HEK293 (cell line): ENCODE measurements at regions not wholly inside any gene's neighbourhood (a gene's known extent, or its start where the extent isn't known, plus 50 kb on each side); places are given as distances from the start of the nearest gene placed in this dataset.

Experiments
- CTCF ChIP-seq: fragments of 450-650 bp; formaldehyde crosslinking; IDR thresholded peaks from 2 replicates; pipeline ENCODE4 v1.5.1; 2016; ENCODE audit warnings: missing biosample characterization, missing genetic modification characterization
- HOXA7 ChIP-seq: sonication (generic); formaldehyde crosslinking; IDR thresholded peaks from 2 replicates; pipeline ENCODE4 v1.8.1; 2022; ENCODE audit warnings: missing genetic modification reagents, borderline replicate concordance
- REST ChIP-seq: fragments of 450-650 bp; formaldehyde crosslinking; IDR thresholded peaks from 2 replicates; pipeline ENCODE4 v1.5.1; 2016; ENCODE audit warnings: missing biosample characterization, missing genetic modification characterization
- TRIM28 ChIP-seq: IDR thresholded peaks from 2 replicates; pipeline ENCODE4 v1.6.1; 2011; ENCODE audit warnings: low read length, control low read depth, borderline replicate concordance
- YY2 ChIP-seq: fragments of 450-650 bp; formaldehyde crosslinking; IDR thresholded peaks from 2 replicates; pipeline ENCODE4 v1.5.1; 2016; ENCODE audit warnings: missing biosample characterization, missing genetic modification characterization
- ZBTB21 ChIP-seq: fragments of 450-650 bp; formaldehyde crosslinking; IDR thresholded peaks from 2 replicates; pipeline ENCODE4 v1.5.1; 2017; ENCODE audit warnings: missing biosample characterization, missing genetic modification characterization
- ZNF175 ChIP-seq: fragments of 450-650 bp; formaldehyde crosslinking; IDR thresholded peaks from 2 replicates; pipeline ENCODE4 v1.5.1; 2016; ENCODE audit warnings: missing biosample characterization, missing genetic modification characterization
- ZNF324 ChIP-seq: fragments of 450-650 bp; formaldehyde crosslinking; IDR thresholded peaks from 2 replicates; pipeline ENCODE4 v1.5.1; 2016; ENCODE audit warnings: missing biosample characterization, missing genetic modification characterization
- ZNF544 ChIP-seq: fragments of 450-650 bp; formaldehyde crosslinking; IDR thresholded peaks from 2 replicates; pipeline ENCODE4 v1.5.0; 2017; ENCODE audit warnings: missing biosample characterization, missing genetic modification characterization
- TF ChIP-seq, protein P1 (sequence below): fragments of 450-650 bp; formaldehyde crosslinking; conservative IDR thresholded peaks from 2 replicates; pipeline ENCODE4 v1.5.1; 2016; ENCODE audit warnings: low read depth, missing biosample characterization, missing genetic modification characterization
- TF ChIP-seq, protein P2 (sequence below): fragments of 450-650 bp; IDR thresholded peaks from 2 replicates; pipeline ENCODE4 v1.5.1; 2018; ENCODE audit warnings: missing biosample characterization, mild to moderate bottlenecking, missing genetic modification characterization

DNA sequence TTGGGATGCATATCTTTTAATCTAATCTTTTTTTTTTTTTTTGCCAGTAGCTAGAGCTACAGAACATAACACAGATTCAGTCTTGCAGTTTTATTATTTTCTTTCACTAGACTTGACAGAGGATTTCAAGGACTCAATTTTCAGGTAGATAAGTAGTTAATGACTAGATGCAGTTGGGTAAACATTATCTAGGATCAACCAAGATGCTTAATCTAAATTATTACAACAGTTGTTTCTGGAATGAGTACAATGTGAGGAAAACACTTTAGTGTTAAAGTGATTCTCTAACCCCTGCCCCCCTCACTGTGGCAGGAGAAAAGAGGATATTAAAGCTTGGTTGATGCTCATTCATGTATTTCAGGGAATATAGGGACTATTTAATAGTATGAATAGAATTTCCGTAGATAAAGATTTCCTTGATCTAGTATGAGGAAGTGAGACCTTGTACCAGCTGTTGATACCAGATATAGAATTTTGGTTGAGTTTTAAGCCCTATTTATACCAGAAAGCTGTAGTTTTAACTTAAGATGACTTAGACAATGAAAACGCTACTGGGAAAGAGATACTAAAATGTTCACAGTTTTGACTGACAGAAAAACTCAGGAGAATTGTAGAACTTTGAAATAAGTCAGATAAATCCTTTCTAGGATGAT, 389.0 kb upstream of the C2CD4B start:
- TF ChIP-seq CTCF (tag by site-specific recombination) = no peak
- TF ChIP-seq, protein P1, sequence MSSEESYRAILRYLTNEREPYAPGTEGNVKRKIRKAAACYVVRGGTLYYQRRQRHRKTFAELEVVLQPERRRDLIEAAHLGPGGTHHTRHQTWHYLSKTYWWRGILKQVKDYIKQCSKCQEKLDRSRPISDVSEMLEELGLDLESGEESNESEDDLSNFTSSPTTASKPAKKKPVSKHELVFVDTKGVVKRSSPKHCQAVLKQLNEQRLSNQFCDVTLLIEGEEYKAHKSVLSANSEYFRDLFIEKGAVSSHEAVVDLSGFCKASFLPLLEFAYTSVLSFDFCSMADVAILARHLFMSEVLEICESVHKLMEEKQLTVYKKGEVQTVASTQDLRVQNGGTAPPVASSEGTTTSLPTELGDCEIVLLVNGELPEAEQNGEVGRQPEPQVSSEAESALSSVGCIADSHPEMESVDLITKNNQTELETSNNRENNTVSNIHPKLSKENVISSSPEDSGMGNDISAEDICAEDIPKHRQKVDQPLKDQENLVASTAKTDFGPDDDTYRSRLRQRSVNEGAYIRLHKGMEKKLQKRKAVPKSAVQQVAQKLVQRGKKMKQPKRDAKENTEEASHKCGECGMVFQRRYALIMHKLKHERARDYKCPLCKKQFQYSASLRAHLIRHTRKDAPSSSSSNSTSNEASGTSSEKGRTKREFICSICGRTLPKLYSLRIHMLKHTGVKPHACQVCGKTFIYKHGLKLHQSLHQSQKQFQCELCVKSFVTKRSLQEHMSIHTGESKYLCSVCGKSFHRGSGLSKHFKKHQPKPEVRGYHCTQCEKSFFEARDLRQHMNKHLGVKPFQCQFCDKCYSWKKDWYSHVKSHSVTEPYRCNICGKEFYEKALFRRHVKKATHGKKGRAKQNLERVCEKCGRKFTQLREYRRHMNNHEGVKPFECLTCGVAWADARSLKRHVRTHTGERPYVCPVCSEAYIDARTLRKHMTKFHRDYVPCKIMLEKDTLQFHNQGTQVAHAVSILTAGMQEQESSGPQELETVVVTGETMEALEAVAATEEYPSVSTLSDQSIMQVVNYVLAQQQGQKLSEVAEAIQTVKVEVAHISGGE (tag by site-specific recombination) = no peak
- TF ChIP-seq, protein P2, sequence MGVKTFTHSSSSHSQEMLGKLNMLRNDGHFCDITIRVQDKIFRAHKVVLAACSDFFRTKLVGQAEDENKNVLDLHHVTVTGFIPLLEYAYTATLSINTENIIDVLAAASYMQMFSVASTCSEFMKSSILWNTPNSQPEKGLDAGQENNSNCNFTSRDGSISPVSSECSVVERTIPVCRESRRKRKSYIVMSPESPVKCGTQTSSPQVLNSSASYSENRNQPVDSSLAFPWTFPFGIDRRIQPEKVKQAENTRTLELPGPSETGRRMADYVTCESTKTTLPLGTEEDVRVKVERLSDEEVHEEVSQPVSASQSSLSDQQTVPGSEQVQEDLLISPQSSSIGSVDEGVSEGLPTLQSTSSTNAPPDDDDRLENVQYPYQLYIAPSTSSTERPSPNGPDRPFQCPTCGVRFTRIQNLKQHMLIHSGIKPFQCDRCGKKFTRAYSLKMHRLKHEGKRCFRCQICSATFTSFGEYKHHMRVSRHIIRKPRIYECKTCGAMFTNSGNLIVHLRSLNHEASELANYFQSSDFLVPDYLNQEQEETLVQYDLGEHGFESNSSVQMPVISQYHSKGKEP (tag by site-specific recombination) = no peak
- TF ChIP-seq REST (tag by site-specific recombination) = no peak
- no peak for TF ChIP-seq ZBTB21
- TF ChIP-seq YY2 (tag by site-specific recombination) = no peak
- no peak for TF ChIP-seq ZNF544 (tag by site-specific recombination)
- no peak for TF ChIP-seq HOXA7 (CRISPR knock-in tag)
- no peak for TF ChIP-seq ZNF175 (tag by site-specific recombination)
- TF ChIP-seq TRIM28 = no peak
- TF ChIP-seq ZNF324 (tag by site-specific recombination) = no peak
